ENCODE measurements at regions not wholly inside any gene's neighbourhood (a gene's known extent, or its start where the extent isn't known, plus 50 kb on each side); places are given as distances from the start of the nearest gene placed in this dataset.

- no peaks in the 10 kb centered on the region for H3K27me3 Mint-ChIP-seq
- intact Hi-C loops (cut with micrococcal nuclease): no loop called here
- no peak overlapping the region for H3K4me3 Mint-ChIP-seq
- no peaks in the 10 kb centered on the region for H3K4me1 Mint-ChIP-seq (ENCODE audit: low read depth)
- H3K9me3 Mint-ChIP-seq: no peaks in the 10 kb centered on the region
- H3K36me3 Mint-ChIP-seq (ENCODE audit: low read depth): no peaks in the 10 kb centered on the region
- no peak overlapping the region for H3K27ac Mint-ChIP-seq
Measured at GRCh38 chr18:25010623-25011374, 341.2 kb downstream of the ZNF521 start.

Measured in dendritic cell treated with granulocyte-macrophage colony-stimulating factor and Interleukin-4, amounts not matched to agents 40 ng/mL and 50 ng/mL, for 4 days (primary cell).